ENCODE measurements at regions not wholly inside any gene's neighbourhood (a gene's known extent, or its start where the extent isn't known, plus 50 kb on each side); places are given as distances from the start of the nearest gene placed in this dataset.

DNA sequence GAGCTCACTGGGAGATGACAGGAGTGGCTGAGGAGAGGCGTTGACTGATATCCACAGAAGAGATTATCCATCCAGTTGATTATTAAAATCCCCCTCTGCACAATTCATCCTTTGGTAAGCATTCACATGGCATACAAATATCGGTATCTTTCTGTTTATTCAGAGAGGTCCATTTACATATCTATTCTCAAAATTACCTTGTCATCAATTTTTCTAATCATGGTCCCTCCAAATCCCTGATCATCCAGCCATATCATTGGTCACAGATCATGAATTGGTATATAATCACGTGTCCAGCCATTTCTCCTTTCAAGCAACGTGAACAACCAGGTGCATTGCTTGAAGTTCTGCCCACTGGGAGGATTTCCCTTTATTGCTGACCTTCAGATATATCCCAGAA is 1321.0 kb downstream of the ROBO2 start:
- no peaks in the 10 kb centered on the region for H3K4me1 ChIP-seq (ENCODE audit: control insufficient read depth in 1 of 2, insufficient read depth in 2 of 2, low read length in 2 of 2)
- intact Hi-C loops (cut with micrococcal nuclease): no loop called here
- H3K4me2 ChIP-seq (replicated peaks; ENCODE audit: extremely low read depth, low read length, poor library complexity, severe bottlenecking): no peak overlapping the region
- no peak overlapping the region for H2AFZ ChIP-seq (ENCODE audit: insufficient read depth, low read depth, low read length, poor library complexity, severe bottlenecking)
- no peaks in the 10 kb centered on the region for H3K79me2 ChIP-seq (ENCODE audit: insufficient read depth, low read length)
- Mint-ChIP-seq H3K4me1 (no peaks in the 10 kb centered on the region), H3K9me3 (peaks cover 0 to 11% (median 5%) of the 10 kb centered on the region in 7 donors), H3K36me3 (no peaks in the 10 kb centered on the region), H3K27me3 (ENCODE audit: low read depth in 3 of 3) (no peaks in the 10 kb centered on the region), H3K27ac (no peak overlapping the region), H3K4me3 (no peak overlapping the region)
- TF ChIP-seq, protein P1, sequence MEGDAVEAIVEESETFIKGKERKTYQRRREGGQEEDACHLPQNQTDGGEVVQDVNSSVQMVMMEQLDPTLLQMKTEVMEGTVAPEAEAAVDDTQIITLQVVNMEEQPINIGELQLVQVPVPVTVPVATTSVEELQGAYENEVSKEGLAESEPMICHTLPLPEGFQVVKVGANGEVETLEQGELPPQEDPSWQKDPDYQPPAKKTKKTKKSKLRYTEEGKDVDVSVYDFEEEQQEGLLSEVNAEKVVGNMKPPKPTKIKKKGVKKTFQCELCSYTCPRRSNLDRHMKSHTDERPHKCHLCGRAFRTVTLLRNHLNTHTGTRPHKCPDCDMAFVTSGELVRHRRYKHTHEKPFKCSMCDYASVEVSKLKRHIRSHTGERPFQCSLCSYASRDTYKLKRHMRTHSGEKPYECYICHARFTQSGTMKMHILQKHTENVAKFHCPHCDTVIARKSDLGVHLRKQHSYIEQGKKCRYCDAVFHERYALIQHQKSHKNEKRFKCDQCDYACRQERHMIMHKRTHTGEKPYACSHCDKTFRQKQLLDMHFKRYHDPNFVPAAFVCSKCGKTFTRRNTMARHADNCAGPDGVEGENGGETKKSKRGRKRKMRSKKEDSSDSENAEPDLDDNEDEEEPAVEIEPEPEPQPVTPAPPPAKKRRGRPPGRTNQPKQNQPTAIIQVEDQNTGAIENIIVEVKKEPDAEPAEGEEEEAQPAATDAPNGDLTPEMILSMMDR (IDR thresholded peaks at IDR 0.05): no peak
- H3K27ac ChIP-seq (ENCODE audit: low read depth in 1 of 2, low read length in 2 of 2): no peak overlapping the region
- H3K9me3 ChIP-seq (replicated peaks in 1 of 2; ENCODE audit: control insufficient read depth in 1 of 2, insufficient read depth in 1 of 2, low read length in 2 of 2): peaks cover 6 to 15% of the 10 kb centered on the region in 2 donors
- no peaks in the 10 kb centered on the region for H3K27me3 ChIP-seq (ENCODE audit: control insufficient read depth in 2 of 2, insufficient read depth in 2 of 2, low read length in 2 of 2)
- 80% methylated on average over 1 of the region's 4 CpGs for WGBS (ENCODE audit: insufficient coverage)
- H3K36me3 ChIP-seq (replicated peaks in 1 of 2; ENCODE audit: control insufficient read depth in 1 of 2, insufficient read depth in 2 of 2, low read length in 2 of 2): no peaks in the 10 kb centered on the region
- no peak overlapping the region for H3K4me3 ChIP-seq (replicated peaks in 1 of 3; ENCODE audit: low read depth in 2 of 3, low read length in 3 of 3)
- no peak for DNase-seq
- H3K9ac ChIP-seq (ENCODE audit: insufficient read depth, low read length, poor library complexity, severe bottlenecking): no peak overlapping the region
- no peaks in the 10 kb centered on the region for H4K20me1 ChIP-seq (ENCODE audit: insufficient read depth, low read length)

DNA sequence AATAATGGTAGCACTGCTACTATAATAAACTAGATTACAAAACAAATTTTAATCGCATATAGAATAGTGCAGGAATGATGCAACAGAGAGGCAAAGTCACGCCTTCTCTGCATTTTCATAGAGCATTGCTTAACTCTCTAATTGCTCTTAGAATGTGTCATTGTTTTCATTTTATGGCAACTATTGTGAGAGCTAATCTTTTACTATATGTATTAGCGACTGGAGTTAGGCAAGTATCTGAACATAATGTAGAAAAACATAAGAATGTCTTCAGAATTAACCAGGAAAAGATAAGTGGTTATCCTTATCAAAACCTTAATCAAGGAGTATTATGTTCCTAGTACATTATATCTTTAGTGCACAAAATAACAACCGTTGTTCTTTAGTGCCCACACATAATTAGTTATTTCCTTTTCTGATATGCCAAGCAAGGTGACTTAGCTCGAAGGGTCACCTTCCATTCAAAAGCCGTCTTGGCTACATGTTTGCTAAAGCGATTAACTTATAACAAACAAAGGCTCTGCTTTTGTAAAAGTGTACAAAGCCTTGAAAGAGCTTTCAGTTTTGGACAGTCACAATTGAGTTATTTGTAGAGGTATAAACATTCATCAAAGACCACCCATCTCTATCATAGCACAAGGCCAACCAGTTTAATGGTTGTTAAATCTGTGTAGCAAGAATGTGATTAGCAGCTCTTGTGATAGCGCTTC is 1328.9 kb downstream of the ROBO2 start:
- Mint-ChIP-seq H3K27ac (no peak overlapping the region), H3K36me3 (no peaks in the 10 kb centered on the region), H3K27me3 (ENCODE audit: low read depth in 3 of 3) (no peaks in the 10 kb centered on the region), H3K9me3 (peaks cover 0 to 17% (median 5%) of the 10 kb centered on the region in 7 donors), H3K4me1 (no peaks in the 10 kb centered on the region), H3K4me3 (no peak overlapping the region)
- TF ChIP-seq, protein P1 (IDR thresholded peaks at IDR 0.05): no peak
- no peaks in the 10 kb centered on the region for H3K4me1 ChIP-seq (ENCODE audit: control insufficient read depth in 1 of 2, insufficient read depth in 2 of 2, low read length in 2 of 2)
- no peak overlapping the region for H3K4me3 ChIP-seq (replicated peaks in 1 of 3; ENCODE audit: low read depth in 2 of 3, low read length in 3 of 3)
- intact Hi-C loops (cut with micrococcal nuclease): no loop called here
- no peak overlapping the region for H3K4me2 ChIP-seq (replicated peaks; ENCODE audit: extremely low read depth, low read length, poor library complexity, severe bottlenecking)
- no peak for DNase-seq
- no peaks in the 10 kb centered on the region for H3K27me3 ChIP-seq (ENCODE audit: control insufficient read depth in 2 of 2, insufficient read depth in 2 of 2, low read length in 2 of 2)
- H3K79me2 ChIP-seq (ENCODE audit: insufficient read depth, low read length): no peaks in the 10 kb centered on the region
- no peak overlapping the region for H3K9ac ChIP-seq (ENCODE audit: insufficient read depth, low read length, poor library complexity, severe bottlenecking)
- H3K36me3 ChIP-seq (replicated peaks in 1 of 2; ENCODE audit: control insufficient read depth in 1 of 2, insufficient read depth in 2 of 2, low read length in 2 of 2): no peaks in the 10 kb centered on the region
- WGBS (ENCODE audit: insufficient coverage): no CpG with 5 or more reads among the region's 8 CpGs
- no peaks in the 10 kb centered on the region for H4K20me1 ChIP-seq (ENCODE audit: insufficient read depth, low read length)
- H3K9me3 ChIP-seq (replicated peaks in 1 of 2; ENCODE audit: control insufficient read depth in 1 of 2, insufficient read depth in 1 of 2, low read length in 2 of 2): peaks cover 0 to 8% of the 10 kb centered on the region in 2 donors
- no peak overlapping the region for H3K27ac ChIP-seq (ENCODE audit: low read depth in 1 of 2, low read length in 2 of 2)
- H2AFZ ChIP-seq (ENCODE audit: insufficient read depth, low read depth, low read length, poor library complexity, severe bottlenecking): no peak overlapping the region

Measured in CD14-positive monocyte (primary cell).